ENCODE measurements at regions not wholly inside any gene's neighbourhood (a gene's known extent, or its start where the extent isn't known, plus 50 kb on each side); places are given as distances from the start of the nearest gene placed in this dataset.

DNA sequence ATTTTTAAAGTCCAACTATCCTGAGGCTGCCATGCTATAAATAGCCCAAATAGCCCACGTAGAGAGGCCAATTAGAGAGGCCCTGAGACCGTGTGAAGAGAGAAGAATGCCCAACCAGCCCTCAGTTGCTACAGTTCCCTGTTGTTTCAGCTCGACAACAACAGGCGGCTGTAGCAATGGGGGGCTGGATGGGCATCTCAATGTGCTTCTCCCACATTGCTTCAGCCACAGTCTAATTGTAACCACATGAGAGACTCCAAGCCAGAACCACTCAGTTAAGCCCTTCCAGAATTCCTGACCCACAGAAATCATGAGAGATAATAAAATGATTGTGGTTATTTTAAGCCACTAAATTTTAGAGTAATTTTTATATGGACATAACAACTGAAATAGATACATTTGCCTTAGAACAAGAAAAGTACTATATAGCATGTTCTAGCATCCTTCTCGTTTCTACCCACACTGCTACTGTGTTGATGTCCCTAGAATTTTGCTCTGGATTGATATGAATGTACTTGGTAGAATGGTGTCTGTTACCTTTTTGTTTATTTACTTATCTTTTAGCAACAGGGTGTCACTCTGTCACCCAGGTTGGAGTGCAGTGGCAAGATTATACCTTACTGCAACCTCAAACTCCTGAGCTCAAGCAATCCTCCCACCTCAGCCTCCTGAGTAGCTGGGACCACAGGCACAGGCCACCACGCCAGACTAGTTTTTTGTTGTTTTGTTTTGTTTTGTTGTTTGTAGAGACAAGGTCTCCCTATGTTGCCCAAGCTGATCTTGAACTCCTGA lies 436.4 kb downstream of the BCOR start:
- TF ChIP-seq, protein P1, sequence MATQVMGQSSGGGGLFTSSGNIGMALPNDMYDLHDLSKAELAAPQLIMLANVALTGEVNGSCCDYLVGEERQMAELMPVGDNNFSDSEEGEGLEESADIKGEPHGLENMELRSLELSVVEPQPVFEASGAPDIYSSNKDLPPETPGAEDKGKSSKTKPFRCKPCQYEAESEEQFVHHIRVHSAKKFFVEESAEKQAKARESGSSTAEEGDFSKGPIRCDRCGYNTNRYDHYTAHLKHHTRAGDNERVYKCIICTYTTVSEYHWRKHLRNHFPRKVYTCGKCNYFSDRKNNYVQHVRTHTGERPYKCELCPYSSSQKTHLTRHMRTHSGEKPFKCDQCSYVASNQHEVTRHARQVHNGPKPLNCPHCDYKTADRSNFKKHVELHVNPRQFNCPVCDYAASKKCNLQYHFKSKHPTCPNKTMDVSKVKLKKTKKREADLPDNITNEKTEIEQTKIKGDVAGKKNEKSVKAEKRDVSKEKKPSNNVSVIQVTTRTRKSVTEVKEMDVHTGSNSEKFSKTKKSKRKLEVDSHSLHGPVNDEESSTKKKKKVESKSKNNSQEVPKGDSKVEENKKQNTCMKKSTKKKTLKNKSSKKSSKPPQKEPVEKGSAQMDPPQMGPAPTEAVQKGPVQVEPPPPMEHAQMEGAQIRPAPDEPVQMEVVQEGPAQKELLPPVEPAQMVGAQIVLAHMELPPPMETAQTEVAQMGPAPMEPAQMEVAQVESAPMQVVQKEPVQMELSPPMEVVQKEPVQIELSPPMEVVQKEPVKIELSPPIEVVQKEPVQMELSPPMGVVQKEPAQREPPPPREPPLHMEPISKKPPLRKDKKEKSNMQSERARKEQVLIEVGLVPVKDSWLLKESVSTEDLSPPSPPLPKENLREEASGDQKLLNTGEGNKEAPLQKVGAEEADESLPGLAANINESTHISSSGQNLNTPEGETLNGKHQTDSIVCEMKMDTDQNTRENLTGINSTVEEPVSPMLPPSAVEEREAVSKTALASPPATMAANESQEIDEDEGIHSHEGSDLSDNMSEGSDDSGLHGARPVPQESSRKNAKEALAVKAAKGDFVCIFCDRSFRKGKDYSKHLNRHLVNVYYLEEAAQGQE (IDR thresholded peaks at IDR 0.05): no peak
- TF ChIP-seq, protein P2, sequence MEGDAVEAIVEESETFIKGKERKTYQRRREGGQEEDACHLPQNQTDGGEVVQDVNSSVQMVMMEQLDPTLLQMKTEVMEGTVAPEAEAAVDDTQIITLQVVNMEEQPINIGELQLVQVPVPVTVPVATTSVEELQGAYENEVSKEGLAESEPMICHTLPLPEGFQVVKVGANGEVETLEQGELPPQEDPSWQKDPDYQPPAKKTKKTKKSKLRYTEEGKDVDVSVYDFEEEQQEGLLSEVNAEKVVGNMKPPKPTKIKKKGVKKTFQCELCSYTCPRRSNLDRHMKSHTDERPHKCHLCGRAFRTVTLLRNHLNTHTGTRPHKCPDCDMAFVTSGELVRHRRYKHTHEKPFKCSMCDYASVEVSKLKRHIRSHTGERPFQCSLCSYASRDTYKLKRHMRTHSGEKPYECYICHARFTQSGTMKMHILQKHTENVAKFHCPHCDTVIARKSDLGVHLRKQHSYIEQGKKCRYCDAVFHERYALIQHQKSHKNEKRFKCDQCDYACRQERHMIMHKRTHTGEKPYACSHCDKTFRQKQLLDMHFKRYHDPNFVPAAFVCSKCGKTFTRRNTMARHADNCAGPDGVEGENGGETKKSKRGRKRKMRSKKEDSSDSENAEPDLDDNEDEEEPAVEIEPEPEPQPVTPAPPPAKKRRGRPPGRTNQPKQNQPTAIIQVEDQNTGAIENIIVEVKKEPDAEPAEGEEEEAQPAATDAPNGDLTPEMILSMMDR (IDR thresholded peaks at IDR 0.05; ENCODE audit: low read depth, low read length, missing input control): no peak
- TF ChIP-seq FOXA1 (IDR thresholded peaks at IDR 0.05): no peak
- TF ChIP-seq GABPA (IDR thresholded peaks at IDR 0.05 in 1 of 2, conservative IDR thresholded peaks at IDR 0.05 in 1 of 2): no peak
- no peak for TF ChIP-seq RAD21 (IDR thresholded peaks at IDR 0.05)
- TF ChIP-seq YY1 (IDR thresholded peaks at IDR 0.05): no peak
- no peak for TF ChIP-seq TAF1 (conservative IDR thresholded peaks at IDR 0.05)
- TF ChIP-seq EGR1 (IDR thresholded peaks at IDR 0.05; ENCODE audit: low read depth in 2 of 2): no peak
